ENCODE measurements at regions not wholly inside any gene's neighbourhood (a gene's known extent, or its start where the extent isn't known, plus 50 kb on each side); places are given as distances from the start of the nearest gene placed in this dataset.
"Not testable (repeated sequence)": the region's sequence is repeated elsewhere in the genome, so short reads cannot be mapped to it uniquely, and the experiment has no call there.

DNA sequence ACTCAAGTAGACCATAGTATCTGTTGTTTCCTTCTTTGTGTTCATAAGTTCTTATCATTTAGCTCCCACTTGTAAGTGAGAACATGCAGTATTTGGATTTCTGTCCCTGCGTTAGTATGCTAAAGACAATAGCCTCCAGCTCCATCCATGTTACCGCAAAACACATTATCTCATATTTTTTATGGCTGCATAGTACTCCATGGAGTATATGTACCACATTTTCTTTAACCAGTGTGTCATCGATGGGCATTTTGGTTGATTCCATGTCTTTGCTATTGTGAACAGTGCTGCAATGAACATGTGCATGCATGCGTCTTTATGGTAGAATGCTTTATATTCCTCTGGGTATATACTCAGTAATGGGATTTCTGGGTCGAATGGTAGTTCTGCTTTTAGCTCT is 148.1 kb upstream of the IRS2 start:
- not testable (repeated sequence) for DNase-seq

DNA sequence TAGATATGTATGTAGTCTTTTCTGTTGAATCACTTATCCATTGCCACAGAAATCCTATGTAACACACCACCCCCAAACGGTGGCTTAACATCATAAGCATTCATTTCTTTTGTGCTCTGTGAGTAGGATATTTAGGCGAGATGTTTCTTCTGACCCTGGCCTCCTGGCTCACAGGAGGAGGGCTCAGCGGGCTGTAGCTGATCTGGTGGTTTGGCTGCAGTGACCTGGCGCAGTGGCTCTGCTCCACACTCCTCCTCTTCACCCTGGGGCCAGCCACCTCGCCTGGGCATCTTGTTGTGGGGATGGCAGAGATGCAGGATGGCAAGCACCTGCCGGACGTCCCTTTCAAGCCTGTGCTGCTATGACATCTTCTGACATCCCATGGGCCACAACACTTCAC is 147.1 kb upstream of the IRS2 start:
- no peak for DNase-seq

DNA sequence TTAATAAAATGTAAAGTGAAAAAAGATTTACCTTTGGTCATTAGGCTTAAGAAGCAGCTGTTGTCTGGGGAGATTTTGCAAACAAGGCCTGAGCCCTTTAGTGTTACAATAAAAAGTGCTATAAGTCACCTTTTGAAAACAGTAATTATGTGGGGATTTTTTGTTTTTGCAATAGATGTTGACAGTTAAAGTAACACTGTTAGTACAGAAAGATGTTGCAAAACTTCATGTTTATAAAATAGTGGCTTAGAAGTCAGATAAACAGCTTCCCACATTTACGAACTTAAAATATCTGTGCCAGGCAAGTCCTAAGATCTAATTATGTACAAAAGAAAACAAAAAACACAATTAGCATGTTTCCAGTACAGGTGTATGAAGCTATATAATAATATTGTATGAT is 138.0 kb upstream of the IRS2 start:
- DNase-seq = no peak

DNA sequence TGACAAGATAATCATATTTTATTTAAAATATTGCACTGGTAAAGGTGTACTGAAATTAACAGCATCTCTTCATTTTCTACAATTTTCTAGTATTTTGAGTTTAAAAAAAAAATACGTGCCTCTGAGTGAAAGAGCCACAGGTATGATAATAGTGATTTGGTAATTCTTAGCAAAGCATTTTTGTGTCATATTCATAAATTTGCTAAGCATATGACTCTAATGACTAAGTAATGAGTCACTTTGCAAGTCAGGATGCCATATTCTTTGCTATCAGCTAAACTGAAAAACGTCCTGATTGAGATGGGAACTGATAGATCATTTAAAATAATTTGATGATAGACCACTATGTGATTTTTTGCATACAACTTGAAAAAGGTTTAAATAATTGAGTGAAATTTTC is 136.1 kb upstream of the IRS2 start:
- DNase-seq = no peak

DNA sequence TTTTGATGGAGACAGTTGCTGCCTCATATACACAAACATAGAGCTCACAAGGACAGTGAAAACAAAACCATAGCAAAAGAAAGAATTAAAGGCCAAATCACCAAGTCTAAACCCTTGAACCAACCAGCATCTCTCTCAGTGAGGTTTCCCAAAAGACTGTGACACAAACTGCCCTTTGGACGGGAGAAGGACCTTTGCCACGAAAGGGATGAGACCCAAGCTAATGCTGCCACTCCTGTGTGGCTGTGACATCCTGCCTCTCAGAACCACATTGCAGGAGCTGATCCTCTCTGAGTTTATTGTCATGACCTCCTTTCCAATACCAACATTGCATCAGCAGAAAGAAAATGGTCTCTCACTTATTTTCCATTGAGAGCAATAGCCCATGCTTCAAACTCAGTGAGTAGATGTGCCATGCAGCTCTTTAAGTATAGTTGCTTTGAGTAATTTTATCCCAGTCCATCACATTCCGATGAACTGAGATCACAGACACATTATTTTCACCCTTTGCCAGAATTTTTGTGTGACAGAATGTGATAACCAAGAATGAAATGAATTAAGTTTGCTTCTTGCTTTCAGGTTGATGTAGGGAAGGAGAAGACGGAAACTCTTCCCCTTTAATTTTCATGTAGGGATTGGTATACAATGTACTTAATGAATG is 133.5 kb upstream of the IRS2 start:
- DNase-seq = no peak

DNA sequence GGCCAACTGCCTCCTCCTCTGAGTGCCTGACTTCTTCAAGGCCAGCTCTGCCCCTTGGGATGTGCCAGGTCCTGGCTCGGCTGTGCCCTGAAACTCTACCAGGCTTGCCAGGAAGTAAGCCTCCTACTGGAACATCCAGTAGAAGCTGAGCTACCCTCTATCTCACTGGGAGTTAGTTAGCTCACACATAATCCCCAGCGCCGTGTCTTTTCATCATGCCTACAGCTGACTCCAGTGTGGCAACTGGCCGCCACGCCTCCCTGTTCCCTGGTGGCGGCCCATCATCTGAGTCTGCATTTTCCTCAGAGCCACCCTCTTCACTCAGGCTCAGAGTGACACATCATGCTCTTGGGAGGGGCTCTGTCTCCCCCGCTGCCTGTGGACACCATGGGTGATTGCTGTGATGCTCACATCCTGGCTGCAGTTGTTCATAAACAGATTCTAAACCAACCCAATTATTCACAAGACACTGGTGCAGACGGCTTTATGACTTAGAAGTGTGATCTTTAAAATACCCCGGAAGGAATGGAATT is 131.9 kb upstream of the IRS2 start:
- DNase-seq = no peak

GRCh38 chr13:109917422-109917821 is 131.0 kb upstream of the IRS2 start:
- no peak for DNase-seq

DNA sequence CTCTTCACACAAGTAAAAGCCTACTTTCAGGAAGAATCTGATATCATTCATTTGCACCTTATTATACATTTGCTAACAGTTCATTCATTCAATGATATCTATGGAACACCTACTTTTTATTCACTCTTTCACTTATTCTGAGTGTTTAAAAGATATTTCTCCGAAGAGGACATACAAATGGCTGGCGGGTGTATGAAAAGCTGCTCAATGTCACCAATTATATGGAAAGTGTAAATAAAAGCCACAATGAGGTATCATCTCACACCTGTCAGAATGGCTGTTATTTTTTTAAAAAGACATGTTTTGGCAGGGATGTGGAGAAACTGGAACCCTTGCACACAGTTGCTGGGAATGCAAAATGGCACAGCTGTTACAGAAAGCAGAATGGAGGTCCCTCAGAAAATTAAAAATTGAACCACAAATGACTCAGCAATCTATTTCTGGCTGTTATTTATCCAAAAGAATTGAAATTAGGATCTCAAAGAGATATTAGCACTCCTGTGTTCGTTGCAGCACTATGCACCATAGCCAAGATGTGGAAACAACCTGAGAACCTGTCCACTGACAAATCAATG is 127.6 kb upstream of the IRS2 start:
- DNase-seq = no peak

DNA sequence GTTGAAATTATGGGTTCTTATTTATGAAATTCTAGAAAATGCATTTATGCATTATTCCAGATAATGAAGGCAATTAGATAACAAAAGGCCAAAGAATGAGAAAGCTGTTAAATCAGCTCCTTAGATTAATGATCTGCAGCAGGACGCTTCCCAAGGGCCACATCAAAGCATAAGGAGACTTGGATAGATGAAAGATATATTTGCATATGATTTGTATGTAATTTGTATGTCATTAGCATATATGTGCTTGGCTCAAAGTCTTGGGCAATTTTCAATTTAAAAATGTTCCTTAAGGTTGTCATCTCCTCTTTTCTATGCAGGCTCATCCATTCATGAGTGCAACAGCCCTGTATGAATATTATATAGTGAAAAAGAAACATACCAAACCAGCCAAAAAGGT is 126.8 kb upstream of the IRS2 start:
- DNase-seq = no peak

DNA sequence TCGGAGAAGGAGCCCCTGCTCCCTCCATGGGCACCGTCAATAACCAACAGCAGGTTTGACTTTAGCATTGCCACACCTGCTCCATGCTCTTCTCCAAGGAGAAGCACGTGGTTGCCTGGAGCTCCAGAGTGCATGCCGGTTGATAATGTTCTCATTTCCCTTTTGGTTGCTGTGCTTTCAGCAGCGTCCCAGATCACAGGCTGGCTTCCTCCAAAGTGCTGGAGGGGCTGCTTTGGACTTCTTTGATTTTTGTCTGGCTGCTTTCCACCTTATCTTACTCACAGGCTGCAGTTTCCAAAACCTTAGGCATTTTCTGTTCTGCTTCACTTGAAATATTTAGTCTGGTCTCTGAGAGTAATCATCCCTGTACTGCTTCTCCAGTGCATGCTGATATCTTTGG is 123.8 kb upstream of the IRS2 start:
- DNase-seq = no peak

DNA sequence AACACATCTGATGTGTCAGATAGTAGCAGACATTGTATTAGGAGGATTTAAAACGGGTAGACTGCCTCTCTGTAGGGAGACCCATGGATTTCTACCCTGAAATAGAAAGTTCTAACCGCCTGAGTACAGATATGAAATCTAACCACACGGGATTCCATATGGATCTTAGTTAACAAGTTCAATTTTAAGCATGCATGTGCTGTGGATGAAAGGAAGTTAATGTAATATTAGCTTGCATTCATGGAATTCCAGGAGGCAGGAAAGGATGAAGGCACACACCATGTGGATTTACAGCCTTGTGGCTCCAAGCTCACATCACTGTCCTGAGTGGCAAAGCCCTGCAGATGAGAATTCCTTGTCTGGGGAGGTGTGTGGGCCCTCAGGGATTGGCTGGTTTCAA is 120.6 kb upstream of the IRS2 start:
- no peak for DNase-seq

DNA sequence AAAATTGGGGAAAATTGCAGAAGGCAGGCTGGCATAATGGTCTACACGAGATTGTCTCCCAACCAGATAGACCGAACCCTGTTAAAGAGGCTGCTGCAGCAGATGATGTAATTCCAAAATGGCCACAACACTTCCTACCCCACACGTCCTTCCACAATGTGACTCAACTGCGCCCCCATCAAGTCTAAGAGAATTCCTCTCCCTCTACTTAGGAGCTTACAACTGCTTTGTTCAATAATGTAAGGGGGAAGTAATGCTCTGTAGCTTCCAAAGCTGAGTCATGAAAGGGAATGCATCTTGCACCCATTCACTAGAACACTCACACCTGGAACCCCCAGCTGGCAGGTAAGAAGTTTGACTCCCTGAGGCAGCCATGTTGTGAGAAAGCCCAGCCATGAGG is 117.8 kb upstream of the IRS2 start:
- DNase-seq = no peak

DNA sequence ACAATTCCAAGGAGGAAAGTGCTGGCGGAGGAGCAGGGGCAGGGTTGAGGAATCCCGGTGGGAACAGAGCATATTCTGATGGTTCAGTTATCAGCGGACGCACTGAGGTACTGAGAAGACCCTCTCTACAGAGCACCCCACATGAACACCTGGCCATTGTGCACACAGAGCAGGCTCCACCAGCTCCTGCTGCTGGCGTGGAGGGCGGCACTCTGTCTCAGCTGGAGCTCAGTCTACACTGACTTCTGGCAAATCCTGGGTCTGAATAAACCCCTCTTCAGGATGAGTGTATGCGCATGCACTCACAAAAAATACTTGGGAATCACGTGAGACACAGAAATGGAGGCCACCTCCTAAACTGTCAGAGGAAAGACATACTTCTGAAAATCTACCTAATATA is 114.4 kb upstream of the IRS2 start:
- no peak for DNase-seq

DNA sequence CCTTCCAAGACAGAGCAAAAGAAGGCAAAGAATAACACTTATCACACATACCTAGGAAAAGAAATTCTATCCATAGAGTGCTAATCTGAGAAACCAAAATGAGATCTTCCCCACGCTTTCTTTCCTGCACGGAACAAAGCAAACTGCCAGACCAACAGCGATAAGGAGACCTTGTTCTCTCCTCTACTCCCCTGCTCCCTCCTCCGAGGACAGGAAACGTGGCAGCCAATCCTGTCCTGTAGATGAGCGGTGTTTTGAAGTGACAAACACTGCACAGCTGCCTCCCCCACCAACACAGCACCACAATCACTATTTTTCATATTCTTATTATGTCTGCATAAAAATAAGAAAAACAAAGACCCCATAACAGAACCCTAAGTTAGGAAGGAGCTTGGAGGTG is 113.9 kb upstream of the IRS2 start:
- no peak for DNase-seq

DNA sequence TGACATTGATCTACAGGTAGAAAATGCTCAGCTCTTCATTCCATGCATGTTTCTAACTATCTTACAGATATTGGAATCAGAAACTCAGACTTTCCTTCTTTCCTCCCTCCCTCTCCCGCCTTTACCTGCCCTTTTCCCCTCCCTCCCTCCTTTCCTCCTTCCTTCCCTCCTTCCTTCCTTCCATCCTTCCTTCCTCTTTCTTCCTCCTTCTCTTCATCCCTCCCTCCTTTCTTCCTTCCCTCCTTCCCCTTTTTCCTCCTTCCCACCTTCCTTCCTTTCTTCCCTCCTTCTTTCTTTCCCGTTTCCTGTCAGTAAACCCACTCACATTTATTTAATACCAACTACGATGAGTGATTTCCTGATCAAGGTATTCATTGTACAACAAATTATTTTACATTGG is 113.4 kb upstream of the IRS2 start:
- DNase-seq = no peak

DNA sequence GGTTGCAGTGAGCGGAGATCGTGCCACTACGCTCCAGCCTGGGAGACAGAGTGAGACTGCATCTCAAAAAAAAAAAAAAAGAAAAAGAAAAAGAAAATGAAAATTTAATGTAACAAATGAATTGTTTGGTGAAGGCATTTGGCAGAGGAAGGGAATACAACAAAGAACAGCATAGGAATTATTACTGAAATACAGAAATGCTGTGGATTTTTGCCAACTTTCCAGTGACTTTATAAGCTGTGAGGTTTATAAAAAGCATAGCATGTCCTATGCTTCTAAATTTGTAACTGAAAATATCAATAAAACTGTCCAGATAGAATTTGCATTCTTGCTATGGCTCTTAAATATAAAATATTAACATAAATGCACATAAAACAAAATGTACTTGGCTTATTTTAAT is 112.9 kb upstream of the IRS2 start:
- DNase-seq = no peak

- no peak for DNase-seq
Observed at GRCh38 chr13:109897988-109898624, 111.7 kb upstream of the IRS2 start.

GRCh38 chr13:109892101-109892500 is 105.7 kb upstream of the IRS2 start:
- no peak for DNase-seq

DNA sequence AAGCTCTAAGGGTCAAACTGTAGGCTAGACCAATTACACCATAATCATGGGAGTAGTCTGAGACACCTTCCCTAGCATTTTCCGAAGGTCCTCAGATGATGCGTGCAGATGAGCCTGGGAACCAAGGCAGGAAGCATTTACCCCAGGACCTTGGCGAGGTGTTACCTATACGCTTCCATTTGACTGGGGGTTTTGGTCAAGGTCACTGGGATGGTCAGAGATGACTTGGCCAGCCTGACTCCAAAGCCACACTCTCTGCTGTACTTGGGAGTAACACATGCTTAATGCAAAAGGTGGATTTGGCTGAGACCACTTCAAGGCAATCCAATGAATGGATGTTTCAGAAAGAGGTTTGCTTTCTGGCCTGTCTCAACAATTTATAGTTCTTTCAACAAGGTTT is 98.9 kb upstream of the IRS2 start:
- no peak for DNase-seq

DNA sequence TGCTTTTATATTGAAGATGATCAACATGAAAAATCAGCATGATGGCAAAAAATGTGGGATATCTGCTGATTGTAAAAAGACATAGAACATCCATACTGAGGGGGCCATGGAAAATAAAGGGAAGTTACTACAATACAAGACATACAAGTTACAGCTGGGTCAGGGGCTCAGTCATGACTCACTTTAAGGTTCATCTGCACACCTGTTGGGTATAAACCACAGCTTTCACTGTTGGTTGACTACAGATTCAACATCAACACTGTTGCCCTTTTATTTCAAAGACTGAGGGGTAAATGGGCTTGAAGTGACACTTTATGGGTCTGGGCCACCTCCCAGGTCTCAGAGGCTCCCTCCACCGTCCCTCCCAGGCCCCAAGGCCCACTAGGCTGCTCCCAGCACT is 98.1 kb upstream of the IRS2 start:
- DNase-seq = no peak

- DNase-seq = no peak
Observed at GRCh38 chr13:109883181-109884180, 97.1 kb upstream of the IRS2 start.

GRCh38 chr13:109881961-109882558 is 95.7 kb upstream of the IRS2 start:
- no peak for DNase-seq

GRCh38 chr13:109881347-109881725 is 95.0 kb upstream of the IRS2 start:
- no peak for DNase-seq

All from NCI-H1436 (cell line).